ENCODE measurements at regions not wholly inside any gene's neighbourhood (a gene's known extent, or its start where the extent isn't known, plus 50 kb on each side); places are given as distances from the start of the nearest gene placed in this dataset.

- no peak overlapping the region for H3K4me3 ChIP-seq (ENCODE audit: low read length in 2 of 2)
- no peaks in the 10 kb centered on the region for H3K27me3 ChIP-seq (ENCODE audit: control insufficient read depth in 2 of 2, insufficient read depth in 2 of 2, low read length in 2 of 2)
- no peak overlapping the region for H3K9ac ChIP-seq (ENCODE audit: low read depth in 1 of 2, low read length in 2 of 2)
- no peak overlapping the region for H3K27ac ChIP-seq (ENCODE audit: low read depth in 2 of 2, low read length in 2 of 2)
- H3K4me1 ChIP-seq (ENCODE audit: control insufficient read depth in 2 of 2, insufficient read depth in 2 of 2, low read length in 2 of 2) = no peaks in the 10 kb centered on the region
- peaks cover 0 to 3% of the 10 kb centered on the region in 2 donors for H3K9me3 ChIP-seq (ENCODE audit: control insufficient read depth in 2 of 2, low read length in 2 of 2)
- H3K36me3 ChIP-seq (ENCODE audit: control insufficient read depth in 2 of 2, insufficient read depth in 2 of 2, low read length in 2 of 2) = no peaks in the 10 kb centered on the region
These were observed 273.2 kb downstream of the NFKBIZ start for GRCh38 chr3:102122527-102122926.

- H3K36me3 ChIP-seq (ENCODE audit: control insufficient read depth in 2 of 2, insufficient read depth in 2 of 2, low read length in 2 of 2) = no peaks in the 10 kb centered on the region
- no peaks in the 10 kb centered on the region for H3K4me1 ChIP-seq (ENCODE audit: control insufficient read depth in 2 of 2, insufficient read depth in 2 of 2, low read length in 2 of 2)
- no peak overlapping the region for H3K4me3 ChIP-seq (ENCODE audit: low read length in 2 of 2)
- no peak overlapping the region for H3K9ac ChIP-seq (ENCODE audit: low read depth in 1 of 2, low read length in 2 of 2)
- H3K27me3 ChIP-seq (ENCODE audit: control insufficient read depth in 2 of 2, insufficient read depth in 2 of 2, low read length in 2 of 2) = no peaks in the 10 kb centered on the region
- H3K9me3 ChIP-seq (ENCODE audit: control insufficient read depth in 2 of 2, low read length in 2 of 2) = peaks cover 0 to 3% of the 10 kb centered on the region in 2 donors
- no peak overlapping the region for H3K27ac ChIP-seq (ENCODE audit: low read depth in 2 of 2, low read length in 2 of 2)
These were observed 274.4 kb downstream of the NFKBIZ start for GRCh38 chr3:102123590-102124190.

GRCh38 chr3:102124282-102124681 lies 275.0 kb downstream of the NFKBIZ start:
- Histone ChIP-seq H3K27ac (ENCODE audit: low read depth in 2 of 2, low read length in 2 of 2) (no peak overlapping the region), H3K9ac (ENCODE audit: low read depth in 1 of 2, low read length in 2 of 2) (no peak overlapping the region), H3K9me3 (ENCODE audit: control insufficient read depth in 2 of 2, low read length in 2 of 2) (peaks cover 0 to 3% of the 10 kb centered on the region in 2 donors), H3K36me3 (ENCODE audit: control insufficient read depth in 2 of 2, insufficient read depth in 2 of 2, low read length in 2 of 2) (no peaks in the 10 kb centered on the region), H3K4me3 (ENCODE audit: low read length in 2 of 2) (no peak overlapping the region), H3K4me1 (ENCODE audit: control insufficient read depth in 2 of 2, insufficient read depth in 2 of 2, low read length in 2 of 2) (no peaks in the 10 kb centered on the region), H3K27me3 (ENCODE audit: control insufficient read depth in 2 of 2, insufficient read depth in 2 of 2, low read length in 2 of 2) (no peaks in the 10 kb centered on the region)

- H3K9ac ChIP-seq (ENCODE audit: low read depth in 1 of 2, low read length in 2 of 2) = no peak overlapping the region
- H3K36me3 ChIP-seq (ENCODE audit: control insufficient read depth in 2 of 2, insufficient read depth in 2 of 2, low read length in 2 of 2) = no peaks in the 10 kb centered on the region
- H3K9me3 ChIP-seq (ENCODE audit: control insufficient read depth in 2 of 2, low read length in 2 of 2) = peaks cover 0 to 3% of the 10 kb centered on the region in 2 donors
- no peaks in the 10 kb centered on the region for H3K4me1 ChIP-seq (ENCODE audit: control insufficient read depth in 2 of 2, insufficient read depth in 2 of 2, low read length in 2 of 2)
- H3K27me3 ChIP-seq (ENCODE audit: control insufficient read depth in 2 of 2, insufficient read depth in 2 of 2, low read length in 2 of 2) = no peaks in the 10 kb centered on the region
- H3K27ac ChIP-seq (ENCODE audit: low read depth in 2 of 2, low read length in 2 of 2) = no peak overlapping the region
- no peak overlapping the region for H3K4me3 ChIP-seq (ENCODE audit: low read length in 2 of 2)
These were observed 275.4 kb downstream of the NFKBIZ start for GRCh38 chr3:102124704-102125103.

- H3K9ac ChIP-seq (ENCODE audit: low read depth in 1 of 2, low read length in 2 of 2) = no peak overlapping the region
- no peak overlapping the region for H3K27ac ChIP-seq (ENCODE audit: low read depth in 2 of 2, low read length in 2 of 2)
- H3K9me3 ChIP-seq (ENCODE audit: control insufficient read depth in 2 of 2, low read length in 2 of 2) = peaks cover 0 to 3% of the 10 kb centered on the region in 2 donors
- H3K4me3 ChIP-seq (ENCODE audit: low read length in 2 of 2) = no peak overlapping the region
- no peaks in the 10 kb centered on the region for H3K36me3 ChIP-seq (ENCODE audit: control insufficient read depth in 2 of 2, insufficient read depth in 2 of 2, low read length in 2 of 2)
- no peaks in the 10 kb centered on the region for H3K4me1 ChIP-seq (ENCODE audit: control insufficient read depth in 2 of 2, insufficient read depth in 2 of 2, low read length in 2 of 2)
- H3K27me3 ChIP-seq (ENCODE audit: control insufficient read depth in 2 of 2, insufficient read depth in 2 of 2, low read length in 2 of 2) = no peaks in the 10 kb centered on the region
These were observed 276.1 kb downstream of the NFKBIZ start for GRCh38 chr3:102125197-102125993.

GRCh38 chr3:102125994-102126368 lies 276.7 kb downstream of the NFKBIZ start:
- no peaks in the 10 kb centered on the region for H3K27me3 ChIP-seq (ENCODE audit: control insufficient read depth in 2 of 2, insufficient read depth in 2 of 2, low read length in 2 of 2)
- no peak overlapping the region for H3K9ac ChIP-seq (ENCODE audit: low read depth in 1 of 2, low read length in 2 of 2)
- no peak overlapping the region for H3K4me3 ChIP-seq (ENCODE audit: low read length in 2 of 2)
- H3K9me3 ChIP-seq (ENCODE audit: control insufficient read depth in 2 of 2, low read length in 2 of 2) = peaks cover 0 to 3% of the 10 kb centered on the region in 2 donors
- no peak overlapping the region for H3K27ac ChIP-seq (ENCODE audit: low read depth in 2 of 2, low read length in 2 of 2)
- H3K4me1 ChIP-seq (ENCODE audit: control insufficient read depth in 2 of 2, insufficient read depth in 2 of 2, low read length in 2 of 2) = no peaks in the 10 kb centered on the region
- no peaks in the 10 kb centered on the region for H3K36me3 ChIP-seq (ENCODE audit: control insufficient read depth in 2 of 2, insufficient read depth in 2 of 2, low read length in 2 of 2)

- Histone ChIP-seq H3K4me3 (ENCODE audit: low read length in 2 of 2) (no peak overlapping the region), H3K36me3 (ENCODE audit: control insufficient read depth in 2 of 2, insufficient read depth in 2 of 2, low read length in 2 of 2) (no peaks in the 10 kb centered on the region), H3K27ac (ENCODE audit: low read depth in 2 of 2, low read length in 2 of 2) (peak overlapping the region; percentile 9 to 17), H3K9ac (ENCODE audit: low read depth in 1 of 2, low read length in 2 of 2) (no peak overlapping the region), H3K4me1 (ENCODE audit: control insufficient read depth in 2 of 2, insufficient read depth in 2 of 2, low read length in 2 of 2) (no peaks in the 10 kb centered on the region), H3K9me3 (ENCODE audit: control insufficient read depth in 2 of 2, low read length in 2 of 2) (no peaks in the 10 kb centered on the region), H3K27me3 (ENCODE audit: control insufficient read depth in 2 of 2, insufficient read depth in 2 of 2, low read length in 2 of 2) (no peaks in the 10 kb centered on the region)
These were observed 280.7 kb downstream of the NFKBIZ start for GRCh38 chr3:102129760-102130608.

GRCh38 chr3:102132370-102132769 lies 283.1 kb downstream of the NFKBIZ start:
- H3K4me1 ChIP-seq (ENCODE audit: control insufficient read depth in 2 of 2, insufficient read depth in 2 of 2, low read length in 2 of 2) = no peaks in the 10 kb centered on the region
- no peak overlapping the region for H3K4me3 ChIP-seq (ENCODE audit: low read length in 2 of 2)
- H3K9ac ChIP-seq (ENCODE audit: low read depth in 1 of 2, low read length in 2 of 2) = no peak overlapping the region
- H3K9me3 ChIP-seq (ENCODE audit: control insufficient read depth in 2 of 2, low read length in 2 of 2) = no peaks in the 10 kb centered on the region
- H3K27ac ChIP-seq (ENCODE audit: low read depth in 2 of 2, low read length in 2 of 2) = no peak overlapping the region
- H3K36me3 ChIP-seq (ENCODE audit: control insufficient read depth in 2 of 2, insufficient read depth in 2 of 2, low read length in 2 of 2) = no peaks in the 10 kb centered on the region
- no peaks in the 10 kb centered on the region for H3K27me3 ChIP-seq (ENCODE audit: control insufficient read depth in 2 of 2, insufficient read depth in 2 of 2, low read length in 2 of 2)

- H3K36me3 ChIP-seq (ENCODE audit: control insufficient read depth in 2 of 2, insufficient read depth in 2 of 2, low read length in 2 of 2) = no peaks in the 10 kb centered on the region
- no peaks in the 10 kb centered on the region for H3K4me1 ChIP-seq (ENCODE audit: control insufficient read depth in 2 of 2, insufficient read depth in 2 of 2, low read length in 2 of 2)
- no peaks in the 10 kb centered on the region for H3K27me3 ChIP-seq (ENCODE audit: control insufficient read depth in 2 of 2, insufficient read depth in 2 of 2, low read length in 2 of 2)
- H3K9ac ChIP-seq (ENCODE audit: low read depth in 1 of 2, low read length in 2 of 2) = no peak overlapping the region
- no peak overlapping the region for H3K27ac ChIP-seq (ENCODE audit: low read depth in 2 of 2, low read length in 2 of 2)
- H3K4me3 ChIP-seq (ENCODE audit: low read length in 2 of 2) = no peak overlapping the region
- no peaks in the 10 kb centered on the region for H3K9me3 ChIP-seq (ENCODE audit: control insufficient read depth in 2 of 2, low read length in 2 of 2)
These were observed 284.1 kb downstream of the NFKBIZ start for GRCh38 chr3:102133376-102133775.

- Histone ChIP-seq H3K4me1 (ENCODE audit: control insufficient read depth in 2 of 2, insufficient read depth in 2 of 2, low read length in 2 of 2) (no peaks in the 10 kb centered on the region), H3K36me3 (ENCODE audit: control insufficient read depth in 2 of 2, insufficient read depth in 2 of 2, low read length in 2 of 2) (no peaks in the 10 kb centered on the region), H3K4me3 (ENCODE audit: low read length in 2 of 2) (no peak overlapping the region), H3K9ac (ENCODE audit: low read depth in 1 of 2, low read length in 2 of 2) (no peak overlapping the region), H3K27me3 (ENCODE audit: control insufficient read depth in 2 of 2, insufficient read depth in 2 of 2, low read length in 2 of 2) (no peaks in the 10 kb centered on the region), H3K27ac (ENCODE audit: low read depth in 2 of 2, low read length in 2 of 2) (no peak overlapping the region), H3K9me3 (ENCODE audit: control insufficient read depth in 2 of 2, low read length in 2 of 2) (no peaks in the 10 kb centered on the region)
These were observed 286.0 kb downstream of the NFKBIZ start for GRCh38 chr3:102135316-102135715.
